ENCODE measurements at regions not wholly inside any gene's neighbourhood (a gene's known extent, or its start where the extent isn't known, plus 50 kb on each side); places are given as distances from the start of the nearest gene placed in this dataset.
"Not testable (repeated sequence)": the region's sequence is repeated elsewhere in the genome, so short reads cannot be mapped to it uniquely, and the experiment has no call there.

DNA sequence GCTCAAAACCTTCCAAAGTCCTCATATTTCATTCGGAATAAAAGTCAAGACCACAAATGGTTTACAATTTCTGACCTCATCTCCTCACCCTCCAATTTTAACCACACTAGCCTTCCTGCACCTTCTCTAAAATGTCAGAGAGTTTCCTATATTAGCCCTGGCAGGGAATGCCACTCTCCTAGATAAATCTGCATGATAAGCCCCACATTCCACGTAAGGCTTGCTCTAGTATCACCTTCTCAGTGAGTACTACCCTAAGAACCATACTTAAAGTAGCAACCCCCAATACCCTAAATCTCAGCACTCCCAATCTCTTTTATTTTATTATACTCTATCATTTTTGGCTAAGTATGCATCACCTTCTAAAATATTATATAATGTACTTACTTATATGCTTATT is 100.5 kb upstream of the SLITRK5 start:
- no peak for DNase-seq
- no peak overlapping the region for H3K4me3 ChIP-seq
- no peaks in the 10 kb centered on the region for H3K4me1 ChIP-seq
- no peaks in the 10 kb centered on the region for H3K36me3 ChIP-seq
- H3K9me3 ChIP-seq = no peaks in the 10 kb centered on the region
- H3K27ac ChIP-seq = no peak overlapping the region
- no peaks in the 10 kb centered on the region for H3K27me3 ChIP-seq
- TF ChIP-seq POLR2A (IDR thresholded peaks at IDR 0.05) = no peak

DNA sequence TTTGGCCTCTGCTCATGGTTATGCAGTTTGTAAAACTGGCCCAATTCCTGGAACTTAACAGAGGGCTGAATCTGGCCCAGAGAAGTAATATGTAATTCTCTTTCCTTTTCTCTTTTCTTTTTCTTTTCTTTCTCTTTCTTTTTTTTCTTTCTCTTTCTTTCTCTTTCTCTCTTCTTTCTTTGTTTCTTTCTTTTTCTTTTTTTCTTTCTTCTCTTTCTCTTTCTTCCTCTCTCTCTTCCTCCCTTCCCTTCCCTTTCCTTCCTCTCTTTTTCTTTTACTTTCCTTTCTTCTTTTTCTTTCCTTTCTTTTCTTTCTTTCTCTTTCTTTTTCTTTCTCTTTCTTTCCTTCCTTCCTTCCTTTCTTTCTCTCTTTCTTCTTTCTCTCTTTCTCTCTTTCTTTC is 88.8 kb upstream of the SLITRK5 start:
- Histone ChIP-seq H3K36me3 (no peaks in the 10 kb centered on the region), H3K27ac (no peak overlapping the region), H3K4me1 (no peaks in the 10 kb centered on the region), H3K27me3 (no peaks in the 10 kb centered on the region), H3K4me3 (no peak overlapping the region), H3K9me3 (no peaks in the 10 kb centered on the region)
- no peak for TF ChIP-seq POLR2A (IDR thresholded peaks at IDR 0.05)
- TF ChIP-seq, protein P1, sequence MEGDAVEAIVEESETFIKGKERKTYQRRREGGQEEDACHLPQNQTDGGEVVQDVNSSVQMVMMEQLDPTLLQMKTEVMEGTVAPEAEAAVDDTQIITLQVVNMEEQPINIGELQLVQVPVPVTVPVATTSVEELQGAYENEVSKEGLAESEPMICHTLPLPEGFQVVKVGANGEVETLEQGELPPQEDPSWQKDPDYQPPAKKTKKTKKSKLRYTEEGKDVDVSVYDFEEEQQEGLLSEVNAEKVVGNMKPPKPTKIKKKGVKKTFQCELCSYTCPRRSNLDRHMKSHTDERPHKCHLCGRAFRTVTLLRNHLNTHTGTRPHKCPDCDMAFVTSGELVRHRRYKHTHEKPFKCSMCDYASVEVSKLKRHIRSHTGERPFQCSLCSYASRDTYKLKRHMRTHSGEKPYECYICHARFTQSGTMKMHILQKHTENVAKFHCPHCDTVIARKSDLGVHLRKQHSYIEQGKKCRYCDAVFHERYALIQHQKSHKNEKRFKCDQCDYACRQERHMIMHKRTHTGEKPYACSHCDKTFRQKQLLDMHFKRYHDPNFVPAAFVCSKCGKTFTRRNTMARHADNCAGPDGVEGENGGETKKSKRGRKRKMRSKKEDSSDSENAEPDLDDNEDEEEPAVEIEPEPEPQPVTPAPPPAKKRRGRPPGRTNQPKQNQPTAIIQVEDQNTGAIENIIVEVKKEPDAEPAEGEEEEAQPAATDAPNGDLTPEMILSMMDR (IDR thresholded peaks at IDR 0.05) = no peak
- DNase-seq = no peak

DNA sequence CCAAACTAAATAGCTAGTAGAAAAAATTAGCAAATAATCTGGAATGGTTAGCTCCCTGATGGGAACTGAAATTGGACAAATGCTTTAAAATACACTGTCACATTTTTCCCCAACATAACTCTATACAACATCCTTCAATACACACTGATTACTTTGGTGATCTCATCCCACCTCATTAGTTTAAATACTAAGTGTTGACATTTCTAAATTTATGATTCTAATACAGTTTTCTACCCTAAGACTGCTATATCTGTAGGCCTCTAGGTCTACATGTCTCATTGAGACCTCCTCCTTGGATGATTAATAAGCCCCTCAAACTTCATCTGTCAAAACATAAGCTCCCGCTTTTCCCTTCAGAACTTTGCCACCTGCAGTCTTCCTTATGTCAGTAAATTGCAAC is 80.7 kb upstream of the SLITRK5 start:
- Histone ChIP-seq H3K27ac (no peak overlapping the region), H3K27me3 (no peaks in the 10 kb centered on the region), H3K4me3 (no peak overlapping the region), H3K36me3 (no peaks in the 10 kb centered on the region), H3K4me1 (no peaks in the 10 kb centered on the region), H3K9me3 (no peaks in the 10 kb centered on the region)
- no peak for DNase-seq
- TF ChIP-seq, protein P1 (IDR thresholded peaks at IDR 0.05) = no peak
- TF ChIP-seq POLR2A (IDR thresholded peaks at IDR 0.05) = no peak

DNA sequence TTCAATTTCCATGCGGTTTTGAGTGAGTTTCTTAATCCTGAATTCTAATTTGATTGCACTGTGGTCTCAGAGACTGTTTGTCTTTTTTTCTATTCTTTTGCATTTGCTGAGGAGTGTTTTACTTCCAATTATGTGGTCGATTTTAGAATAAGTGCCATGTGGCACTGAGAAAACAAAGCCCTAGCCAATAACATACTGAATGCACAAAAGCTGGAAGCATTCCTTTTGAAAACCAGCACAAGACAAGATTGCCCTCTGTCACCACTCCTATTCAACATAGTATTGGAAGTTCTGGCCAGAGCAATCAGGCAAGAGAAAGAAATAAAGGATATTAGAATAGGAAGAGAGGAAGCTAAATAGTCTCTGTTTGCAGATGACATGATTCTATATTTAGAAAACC is 66.7 kb upstream of the SLITRK5 start:
- H3K36me3 ChIP-seq, H3K27me3 ChIP-seq, H3K4me3 ChIP-seq, H3K27ac ChIP-seq, DNase-seq, H3K4me1 ChIP-seq, H3K9me3 ChIP-seq: not testable (repeated sequence)

DNA sequence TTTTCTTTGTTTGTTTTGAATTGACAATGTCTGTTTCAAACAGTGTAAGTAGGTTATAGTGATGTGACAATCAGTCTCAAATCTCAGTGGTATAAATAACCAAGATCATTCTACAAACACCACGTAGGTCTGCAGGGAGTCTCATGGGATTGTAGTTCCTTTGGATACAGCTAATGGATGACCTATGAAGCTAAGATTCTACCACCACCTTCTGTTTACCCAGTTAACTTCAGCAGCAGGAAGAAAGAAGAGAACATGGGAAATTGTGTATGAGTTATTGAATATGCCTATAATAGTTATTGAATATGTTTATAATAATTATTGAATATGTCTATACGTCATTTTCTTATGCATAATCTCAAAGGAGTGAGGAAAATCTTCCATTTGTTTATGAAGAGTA is 63.9 kb upstream of the SLITRK5 start:
- no peak for TF ChIP-seq POLR2A (IDR thresholded peaks at IDR 0.05)
- TF ChIP-seq, protein P1 (IDR thresholded peaks at IDR 0.05) = no peak
- no peaks in the 10 kb centered on the region for H3K9me3 ChIP-seq
- no peaks in the 10 kb centered on the region for H3K36me3 ChIP-seq
- no peaks in the 10 kb centered on the region for H3K27me3 ChIP-seq
- H3K27ac ChIP-seq = no peak overlapping the region
- DNase-seq = no peak
- no peak overlapping the region for H3K4me3 ChIP-seq
- H3K4me1 ChIP-seq = no peaks in the 10 kb centered on the region

DNA sequence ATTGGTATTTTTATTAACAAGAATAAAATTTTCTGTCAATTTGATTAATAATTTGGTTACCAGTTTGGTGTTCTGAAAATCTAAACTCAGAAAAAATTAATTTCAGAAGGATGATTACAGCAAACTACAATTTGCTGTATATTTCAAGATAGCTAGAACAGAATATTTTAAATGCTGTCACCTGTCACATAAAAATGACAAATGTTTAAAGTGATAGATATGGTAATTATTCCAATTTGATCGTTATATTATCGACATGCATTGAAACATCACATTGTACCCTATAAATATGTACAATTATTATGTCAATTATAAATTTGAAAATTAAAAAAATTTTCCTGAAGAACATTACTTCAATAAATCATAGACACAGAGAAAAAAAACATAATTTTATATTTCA is 56.9 kb upstream of the SLITRK5 start:
- no peak for DNase-seq
- H3K27ac ChIP-seq = no peak overlapping the region
- no peaks in the 10 kb centered on the region for H3K4me1 ChIP-seq
- H3K4me3 ChIP-seq = no peak overlapping the region
- no peak for TF ChIP-seq POLR2A (IDR thresholded peaks at IDR 0.05)
- TF ChIP-seq, protein P1 (IDR thresholded peaks at IDR 0.05) = no peak
- H3K27me3 ChIP-seq = no peaks in the 10 kb centered on the region
- H3K36me3 ChIP-seq = no peaks in the 10 kb centered on the region
- no peaks in the 10 kb centered on the region for H3K9me3 ChIP-seq

Small RNA genes in the stretch of these regions (small RNA-seq; reads per million reads assigned to genes)
- gene UBBP5 = 0 reads per million in 2 donors
